ENCODE measurements at regions not wholly inside any gene's neighbourhood (a gene's known extent, or its start where the extent isn't known, plus 50 kb on each side); places are given as distances from the start of the nearest gene placed in this dataset.

- no peak for DNase-seq (ENCODE audit: low read depth)
These were observed 615.2 kb downstream of the PLA2G4A start for GRCh38 chr1:187443939-187444338.

GRCh38 chr1:187445066-187445465, 616.3 kb downstream of the PLA2G4A start:
- no peak for DNase-seq (ENCODE audit: low read depth)

GRCh38 chr1:187451238-187451637, 622.5 kb downstream of the PLA2G4A start:
- no peak for DNase-seq (ENCODE audit: low read depth)

GRCh38 chr1:187454010-187454409, 625.3 kb downstream of the PLA2G4A start:
- DNase-seq (ENCODE audit: low read depth) = no peak

- no peak for DNase-seq (ENCODE audit: low read depth)
These were observed 627.7 kb downstream of the PLA2G4A start for GRCh38 chr1:187456446-187456845.

GRCh38 chr1:187460093-187460492, 631.3 kb downstream of the PLA2G4A start:
- no peak for DNase-seq (ENCODE audit: low read depth)

- no peak for DNase-seq (ENCODE audit: low read depth)
These were observed 635.6 kb downstream of the PLA2G4A start for GRCh38 chr1:187464320-187464719.

GRCh38 chr1:187465441-187465840, 636.7 kb downstream of the PLA2G4A start:
- no peak for DNase-seq (ENCODE audit: low read depth)

- DNase-seq (ENCODE audit: low read depth) = no peak
These were observed 641.1 kb downstream of the PLA2G4A start for GRCh38 chr1:187469836-187470235.

- DNase-seq (ENCODE audit: low read depth) = no peak
These were observed 642.8 kb downstream of the PLA2G4A start for GRCh38 chr1:187471555-187471954.

- no peak for DNase-seq (ENCODE audit: low read depth)
These were observed 645.6 kb downstream of the PLA2G4A start for GRCh38 chr1:187474336-187474735.

GRCh38 chr1:187476671-187477070, 647.9 kb downstream of the PLA2G4A start:
- no peak for DNase-seq (ENCODE audit: low read depth)

GRCh38 chr1:187477103-187477502, 648.4 kb downstream of the PLA2G4A start:
- no peak for DNase-seq (ENCODE audit: low read depth)

GRCh38 chr1:187477535-187477934, 648.8 kb downstream of the PLA2G4A start:
- DNase-seq (ENCODE audit: low read depth) = no peak

- no peak for DNase-seq (ENCODE audit: low read depth)
These were observed 652.9 kb downstream of the PLA2G4A start for GRCh38 chr1:187481581-187482148.

GRCh38 chr1:187490266-187490665, 661.5 kb downstream of the PLA2G4A start:
- no peak for DNase-seq (ENCODE audit: low read depth)

- DNase-seq (ENCODE audit: low read depth) = no peak
These were observed 662.5 kb downstream of the PLA2G4A start for GRCh38 chr1:187491082-187491720.

GRCh38 chr1:187498028-187498427, 669.3 kb downstream of the PLA2G4A start:
- no peak for DNase-seq (ENCODE audit: low read depth)

- no peak for DNase-seq (ENCODE audit: low read depth)
These were observed 676.0 kb downstream of the PLA2G4A start for GRCh38 chr1:187504779-187505178.

GRCh38 chr1:187509091-187509490, 680.3 kb downstream of the PLA2G4A start:
- no peak for DNase-seq (ENCODE audit: low read depth)

- DNase-seq (ENCODE audit: low read depth) = no peak
These were observed 684.4 kb downstream of the PLA2G4A start for GRCh38 chr1:187513190-187513589.

GRCh38 chr1:187514110-187514509, 685.4 kb downstream of the PLA2G4A start:
- no peak for DNase-seq (ENCODE audit: low read depth)

- no peak for DNase-seq (ENCODE audit: low read depth)
These were observed 688.1 kb downstream of the PLA2G4A start for GRCh38 chr1:187516874-187517273.

GRCh38 chr1:187517546-187517945, 688.8 kb downstream of the PLA2G4A start:
- no peak for DNase-seq (ENCODE audit: low read depth)

Measured in stromal cell of bone marrow (primary cell).